HG03175 (cell line): ENCODE measurements at regions not wholly inside any gene's neighbourhood (a gene's known extent, or its start where the extent isn't known, plus 50 kb on each side); places are given as distances from the start of the nearest gene placed in this dataset.

Source experiments
- ATAC-seq: cut with Tn5 transposase; IDR thresholded peaks from one replicate; pipeline ENCODE4 v1.9.1; 2021; ENCODE audit warnings: mild to moderate bottlenecking, moderate library complexity; ENCODE audit not compliant: unreplicated experiment

DNA sequence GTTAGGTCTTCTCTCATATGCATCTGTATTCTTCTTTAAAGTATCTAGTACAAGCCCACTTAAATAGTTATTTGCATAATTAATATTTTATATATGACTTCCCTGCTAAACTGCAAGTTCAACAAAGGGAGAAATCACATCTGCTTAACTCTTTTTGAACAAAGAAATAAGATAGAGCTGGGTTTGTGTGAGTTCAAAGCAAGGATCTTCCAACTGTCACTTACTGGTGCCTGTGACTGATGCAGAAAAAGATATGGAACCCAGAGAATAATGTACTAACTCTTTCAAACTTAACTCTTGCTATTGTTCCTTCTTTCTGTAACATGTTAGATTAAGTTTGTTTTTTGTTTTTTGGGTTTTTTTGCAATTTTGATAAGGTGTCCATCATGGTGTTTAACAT lies 71.3 kb upstream of the SP4 start:
- no peak for ATAC-seq

- ATAC-seq: no peak
Measured at GRCh38 chr7:21357151-21358097, 70.5 kb upstream of the SP4 start.

DNA sequence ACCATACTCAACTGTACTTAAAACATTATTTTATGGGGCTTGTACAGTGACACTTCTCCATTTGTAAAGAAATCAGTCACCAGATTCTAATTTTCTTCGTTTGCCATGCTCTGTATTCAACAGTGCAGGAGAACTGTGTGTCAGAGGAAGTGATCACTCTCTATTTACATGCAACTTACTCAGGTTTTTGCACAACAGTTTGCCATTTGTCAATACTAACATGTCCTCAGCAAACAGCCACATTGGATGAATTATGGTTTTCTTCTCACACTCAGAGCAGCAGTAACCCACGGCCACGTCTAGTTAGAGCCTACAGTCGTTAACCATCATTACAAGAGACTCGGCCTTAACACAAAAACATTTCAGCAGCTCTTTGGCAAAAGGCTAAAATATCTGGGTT lies 69.2 kb upstream of the SP4 start:
- ATAC-seq: no peak

DNA sequence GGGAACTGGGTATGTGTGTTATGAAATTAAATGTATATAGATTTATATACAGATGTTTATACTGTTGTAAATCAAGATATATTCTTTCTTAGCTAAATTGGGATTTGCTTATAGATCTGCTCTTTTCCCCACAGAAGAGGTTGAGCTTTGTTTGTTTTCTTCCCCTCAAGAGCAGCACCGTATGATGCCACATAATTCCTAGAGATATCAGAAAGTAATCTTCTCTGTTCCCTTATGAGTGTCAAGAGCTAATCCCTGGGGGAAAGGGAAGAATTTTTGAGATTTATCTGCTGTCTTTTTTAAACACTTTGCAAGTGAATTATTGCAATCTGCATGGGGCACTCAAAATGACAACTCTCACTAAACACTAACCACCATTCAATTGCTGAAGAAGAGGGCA lies 68.7 kb upstream of the SP4 start:
- no peak for ATAC-seq

GRCh38 chr7:21361413-21362125 lies 66.3 kb upstream of the SP4 start:
- peak; percentile 79 for ATAC-seq

DNA sequence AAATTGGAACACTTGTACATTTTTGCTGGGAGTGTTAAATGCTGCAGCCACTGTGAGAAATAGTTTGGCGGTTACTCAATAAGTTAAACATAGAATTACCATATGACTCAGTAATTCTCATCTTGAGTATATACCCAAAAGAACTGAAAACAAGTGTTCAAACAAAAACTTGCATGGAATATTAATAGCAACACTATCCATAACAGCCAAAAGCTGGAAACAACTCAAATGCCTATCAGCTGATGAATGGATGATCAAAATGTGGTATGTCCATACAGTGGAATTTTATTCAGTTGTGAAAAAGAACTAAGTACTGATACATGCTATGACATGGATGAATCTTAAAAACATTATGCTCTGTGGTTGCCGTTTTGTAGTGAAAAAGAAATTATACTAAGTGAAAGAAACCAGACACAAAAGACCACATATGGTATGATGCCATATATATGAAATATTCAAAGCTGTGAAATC lies 63.0 kb upstream of the SP4 start:
- peak; percentile 41 for ATAC-seq

GRCh38 chr7:21365866-21366624 lies 61.8 kb upstream of the SP4 start:
- ATAC-seq: no peak

DNA sequence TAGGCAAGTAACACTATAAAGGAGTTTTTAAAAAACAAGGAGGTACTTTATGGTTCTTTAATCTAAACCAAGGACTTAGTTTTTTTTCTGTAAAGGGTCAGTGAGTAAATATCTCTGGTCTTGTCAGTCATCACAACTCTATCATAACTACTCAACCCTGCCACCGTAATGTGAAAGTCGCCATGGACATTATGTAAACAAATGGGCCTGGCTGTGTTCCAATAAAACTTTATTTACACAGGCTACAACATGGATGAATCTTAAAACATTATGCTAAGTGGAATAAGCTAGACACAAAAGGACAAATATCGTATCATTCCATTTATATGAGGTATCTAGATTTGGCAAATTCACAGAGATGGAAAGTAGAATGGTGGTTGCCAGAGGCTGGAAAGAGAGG lies 60.8 kb upstream of the SP4 start:
- ATAC-seq: no peak

DNA sequence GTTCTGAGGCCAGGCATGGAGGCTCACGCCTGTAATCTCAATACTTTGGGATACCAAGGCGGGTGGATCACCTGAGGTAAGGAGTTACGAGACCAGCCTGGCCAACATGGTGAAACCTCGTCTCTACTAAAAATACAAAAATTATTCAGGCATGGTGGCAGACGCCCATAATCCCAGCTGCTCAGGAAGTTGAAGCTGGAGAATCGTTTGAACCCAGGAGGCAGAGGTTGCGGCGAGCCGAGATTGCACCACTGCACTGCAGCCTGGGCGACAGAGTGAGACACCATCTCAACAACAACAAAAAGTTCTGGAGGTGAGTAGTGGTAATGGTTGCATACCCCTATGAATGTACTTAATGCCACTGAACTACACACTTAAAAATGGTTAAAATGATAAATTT lies 60.3 kb upstream of the SP4 start:
- ATAC-seq: no peak

GRCh38 chr7:21368317-21368716 lies 59.6 kb upstream of the SP4 start:
- no peak for ATAC-seq

- ATAC-seq: no peak
Measured at GRCh38 chr7:21370283-21370982, 57.5 kb upstream of the SP4 start.

DNA sequence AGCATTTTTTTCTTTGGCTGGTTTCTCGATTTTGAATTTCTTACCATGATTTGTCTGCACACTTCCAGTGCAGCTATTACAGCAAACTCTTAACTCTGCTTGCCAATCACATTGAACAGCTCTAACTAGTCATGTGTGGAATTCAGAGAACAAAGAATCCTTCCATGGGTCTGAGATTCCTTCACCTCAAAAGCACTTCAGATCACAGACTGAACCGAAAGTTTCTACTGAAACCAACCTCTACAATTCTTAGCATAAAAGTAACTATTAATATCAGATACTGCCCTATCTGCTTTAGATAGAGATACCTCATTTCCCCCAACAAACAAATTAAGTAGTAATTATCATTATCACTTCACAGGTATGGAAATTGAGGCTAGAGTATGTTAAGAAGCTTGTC lies 56.5 kb upstream of the SP4 start:
- no peak for ATAC-seq

DNA sequence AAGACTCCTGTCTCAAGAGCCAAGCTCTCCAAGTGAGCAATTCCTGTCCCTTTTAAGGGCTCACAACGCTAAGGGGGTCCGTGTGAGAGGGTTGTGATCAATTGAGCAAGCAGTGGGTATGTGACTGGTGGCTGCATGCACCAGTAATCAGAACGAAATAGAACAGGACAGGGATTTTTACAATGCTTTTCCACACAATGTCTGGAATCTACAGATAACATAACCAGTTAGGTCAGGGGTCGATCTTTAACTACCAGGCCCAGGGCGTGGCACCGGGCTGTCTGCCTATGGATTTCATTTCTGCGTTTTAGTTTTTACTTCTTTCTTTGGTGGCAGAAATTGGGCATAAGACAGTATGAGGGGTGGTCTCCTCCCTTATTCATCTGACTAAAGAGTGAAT lies 54.9 kb upstream of the SP4 start:
- ATAC-seq: no peak

GRCh38 chr7:21374134-21374533 lies 53.7 kb upstream of the SP4 start:
- no peak for ATAC-seq

DNA sequence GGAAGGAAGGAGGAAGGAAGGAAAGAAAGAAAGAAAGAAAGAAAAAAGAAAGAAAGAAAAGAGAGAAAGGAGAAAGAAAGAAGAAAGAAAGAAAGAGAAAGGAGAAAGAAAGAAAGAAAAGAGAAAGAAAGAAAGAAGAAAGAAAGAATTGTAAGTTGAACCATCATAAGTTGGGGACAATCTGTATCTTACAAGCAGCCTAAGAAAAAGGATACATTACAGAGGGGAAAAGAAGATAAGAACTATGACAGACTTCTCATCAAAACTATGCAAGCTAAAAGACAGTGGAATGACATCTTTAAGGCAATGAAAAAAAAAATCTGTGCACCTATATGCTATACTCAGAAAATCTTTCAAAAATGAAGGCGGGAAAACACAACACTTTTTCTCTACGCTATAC lies 50.3 kb upstream of the SP4 start:
- no peak for ATAC-seq
